NCI-H1417 (cell line): ENCODE measurements at regions not wholly inside any gene's neighbourhood (a gene's known extent, or its start where the extent isn't known, plus 50 kb on each side); places are given as distances from the start of the nearest gene placed in this dataset.

Experiments
- DNase-seq, 3 experiments: peaks; one replicate each; lab custom pipeline; 2025; lab: John Stamatoyannopoulos, UW

DNA sequence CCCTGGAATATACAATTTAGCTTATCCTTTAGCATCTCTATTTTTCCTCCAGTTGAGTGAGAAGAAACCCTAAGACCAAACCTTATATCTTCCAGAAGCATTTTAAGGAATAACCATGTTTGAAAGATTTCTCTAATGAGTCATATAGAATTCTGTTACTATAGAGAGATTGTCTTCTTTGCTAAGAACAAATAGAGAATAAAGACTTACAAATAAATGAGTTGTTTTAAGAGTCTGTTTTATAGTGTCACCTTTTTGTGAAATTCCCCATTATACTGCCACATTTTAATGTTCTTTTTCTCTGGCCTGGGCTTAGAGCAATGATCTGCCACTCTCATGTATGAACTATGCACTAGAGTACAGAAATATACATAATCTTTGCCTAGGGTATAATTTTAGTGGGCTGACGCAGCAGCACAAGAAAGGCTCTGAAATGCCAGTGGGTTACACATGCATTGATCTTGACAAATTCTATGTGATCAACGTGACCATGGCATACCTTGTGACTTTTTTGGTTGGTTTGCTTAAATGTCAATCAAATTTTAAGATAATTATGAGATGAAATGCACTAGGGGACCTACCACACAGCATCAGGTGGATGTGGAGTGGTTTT, 145.1 kb upstream of the MKLN1 start:
- DNase-seq: no peak

DNA sequence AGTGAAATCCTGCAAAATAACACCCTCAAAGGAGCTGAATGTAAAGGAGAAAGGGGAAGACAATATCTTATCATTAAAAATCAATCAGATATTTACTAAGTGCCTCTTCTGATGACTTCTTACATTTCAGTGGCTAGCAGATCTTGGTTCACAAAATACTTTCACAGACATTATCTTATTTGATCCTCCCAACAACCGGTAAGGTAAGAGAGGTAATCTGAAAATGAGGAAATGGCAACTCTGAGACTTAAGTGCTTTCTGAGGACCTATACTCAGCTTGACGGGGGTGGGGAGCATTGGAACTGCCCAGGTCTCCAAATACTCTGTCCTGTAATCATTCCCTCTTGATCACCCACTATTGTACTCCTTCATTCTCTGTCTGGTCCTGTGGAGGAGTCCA, 144.6 kb upstream of the MKLN1 start:
- DNase-seq: no peak

DNA sequence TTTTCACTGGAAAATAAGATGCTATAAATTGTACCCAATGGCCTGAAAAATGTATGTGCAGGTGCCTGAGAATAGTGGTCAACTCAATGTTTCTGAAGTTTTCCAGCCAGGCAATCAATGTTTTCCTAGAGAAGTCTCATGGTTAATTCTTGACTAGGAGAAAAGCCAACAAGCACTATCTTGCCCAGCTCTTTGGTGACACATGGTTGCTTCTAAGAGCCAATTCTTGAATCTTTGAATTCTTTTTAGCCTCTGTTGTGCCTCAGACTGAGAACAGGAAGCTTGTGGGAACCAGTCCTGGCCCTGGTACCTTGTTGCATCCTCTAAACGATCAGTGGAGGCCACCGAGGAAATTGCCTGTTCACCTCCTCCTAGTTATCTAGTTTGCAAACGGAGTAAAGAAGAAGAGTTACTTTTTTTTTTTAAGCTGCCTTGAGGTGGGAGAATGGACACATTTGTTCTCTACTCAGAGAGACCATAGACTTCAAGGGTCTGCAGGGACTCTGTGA, 144.0 kb upstream of the MKLN1 start:
- no peak for DNase-seq

DNA sequence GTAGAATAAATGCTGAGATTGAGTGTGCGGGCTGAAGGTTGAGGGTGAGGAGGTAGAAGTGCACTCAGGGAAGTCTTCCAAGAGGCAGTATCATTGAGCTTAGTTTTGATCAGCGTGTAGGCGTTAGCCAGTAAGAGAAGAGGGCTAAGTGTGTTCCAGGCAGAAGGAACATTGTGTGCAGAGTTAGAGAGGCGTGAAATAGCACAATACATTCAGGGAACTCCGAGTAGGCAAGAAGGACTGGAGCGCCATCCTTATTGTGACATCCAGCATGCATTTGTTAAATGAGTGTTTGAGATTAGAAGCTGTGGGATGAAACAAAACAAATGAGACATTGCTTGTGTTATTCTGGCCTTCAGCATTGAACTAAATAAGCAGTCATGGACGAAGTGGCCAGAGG, 140.9 kb upstream of the MKLN1 start:
- no peak for DNase-seq

DNA sequence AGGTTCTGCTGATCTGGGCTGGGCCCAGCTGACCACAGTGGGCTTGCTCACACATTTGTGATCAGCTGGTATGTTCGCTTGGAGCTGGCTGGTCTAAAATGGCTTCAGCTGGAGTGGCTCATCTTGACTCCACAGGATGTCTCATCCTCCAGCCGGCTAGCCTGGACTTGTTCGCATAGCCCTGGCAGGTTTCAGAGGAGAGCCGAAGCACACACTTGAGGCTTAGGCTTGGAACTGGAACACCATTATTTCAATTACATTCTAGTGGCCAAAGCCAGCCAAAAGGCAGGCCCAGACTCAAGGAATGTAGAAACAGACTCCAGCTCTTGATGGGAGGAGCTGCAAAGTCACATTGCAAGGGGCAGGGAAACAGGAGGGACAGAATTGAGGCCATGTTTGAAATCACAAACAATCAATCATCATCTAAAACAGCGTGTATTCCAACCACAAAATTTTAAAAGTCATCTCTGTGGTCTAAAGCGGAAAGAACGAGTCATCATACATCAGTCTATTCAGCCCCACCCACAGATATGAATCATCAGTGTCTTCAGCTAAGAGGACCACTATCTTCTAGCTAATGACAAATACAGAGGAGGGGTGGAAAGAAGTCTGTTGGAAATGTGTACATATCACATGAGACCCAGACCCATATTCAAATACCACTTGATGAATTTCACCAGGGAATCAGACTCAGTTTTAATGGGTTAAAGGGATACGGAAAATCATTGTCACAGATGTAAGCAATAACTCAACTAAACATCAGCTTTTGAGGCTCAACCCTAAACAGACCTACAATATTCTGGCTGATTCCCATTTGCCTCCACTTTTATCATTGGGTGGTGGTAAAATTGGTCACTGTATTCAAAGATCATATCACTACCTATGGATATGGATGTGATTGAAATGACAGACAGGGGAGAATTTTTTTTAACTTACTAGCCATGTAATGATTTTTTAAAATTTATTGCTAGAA, 139.0 kb upstream of the MKLN1 start:
- peak in 1 of 3 experiments; percentile 69 for DNase-seq

DNA sequence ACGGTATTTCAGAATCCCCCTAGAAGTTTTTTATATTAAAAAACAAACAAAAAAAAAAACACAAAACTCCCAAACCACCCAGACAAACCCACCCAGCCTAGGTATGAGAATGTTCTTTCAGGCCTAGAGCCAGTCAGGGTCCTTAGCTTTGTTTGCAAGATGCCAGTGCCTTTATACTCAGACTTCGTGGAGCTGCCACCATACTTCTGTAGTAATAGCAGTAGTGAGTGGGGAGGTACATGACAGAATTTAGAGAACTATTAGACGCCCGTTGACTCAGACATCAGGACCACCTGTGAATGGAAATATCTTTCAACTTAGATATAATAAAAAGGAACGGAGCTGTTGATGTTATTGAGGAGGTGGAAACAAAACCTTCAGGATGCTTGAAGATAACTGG, 138.2 kb upstream of the MKLN1 start:
- DNase-seq: no peak

DNA sequence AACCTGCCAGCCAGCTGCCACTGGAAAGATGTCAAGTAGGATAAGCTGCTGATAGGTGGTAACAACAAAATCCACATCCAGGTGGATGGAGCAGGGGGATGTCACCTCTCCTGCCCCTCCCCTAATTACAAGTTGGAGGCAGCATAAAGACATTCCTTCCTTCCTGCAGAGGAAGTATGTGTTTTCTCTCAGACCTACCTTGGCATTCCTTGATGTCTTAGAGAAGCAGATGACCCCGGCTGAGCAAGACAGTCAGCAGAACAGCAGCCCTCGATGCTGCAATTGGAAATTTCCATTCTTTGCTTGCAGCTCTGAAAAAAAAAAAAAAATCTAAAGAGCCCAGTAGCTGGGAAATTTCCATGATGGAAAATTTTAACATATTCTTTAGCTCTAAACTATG, 137.5 kb upstream of the MKLN1 start:
- no peak for DNase-seq

DNA sequence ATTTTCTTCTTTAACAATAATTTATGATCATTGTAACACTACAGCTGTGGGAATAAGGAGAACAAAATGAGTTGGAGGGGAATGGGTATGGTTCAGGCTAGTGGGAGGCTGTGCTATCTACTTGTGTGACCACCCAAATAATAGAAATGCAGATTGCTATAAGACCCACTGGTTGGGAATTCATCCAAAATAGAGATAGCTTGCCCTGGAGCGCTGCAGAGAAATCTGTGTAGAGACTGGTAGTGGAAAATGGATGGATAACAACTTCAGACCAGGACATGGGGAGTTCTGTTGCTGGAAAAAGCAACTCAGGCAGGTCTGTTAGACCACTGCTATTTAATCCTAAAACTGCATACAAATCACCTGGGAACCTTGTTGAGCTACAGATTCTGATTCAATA, 137.1 kb upstream of the MKLN1 start:
- DNase-seq: no peak

DNA sequence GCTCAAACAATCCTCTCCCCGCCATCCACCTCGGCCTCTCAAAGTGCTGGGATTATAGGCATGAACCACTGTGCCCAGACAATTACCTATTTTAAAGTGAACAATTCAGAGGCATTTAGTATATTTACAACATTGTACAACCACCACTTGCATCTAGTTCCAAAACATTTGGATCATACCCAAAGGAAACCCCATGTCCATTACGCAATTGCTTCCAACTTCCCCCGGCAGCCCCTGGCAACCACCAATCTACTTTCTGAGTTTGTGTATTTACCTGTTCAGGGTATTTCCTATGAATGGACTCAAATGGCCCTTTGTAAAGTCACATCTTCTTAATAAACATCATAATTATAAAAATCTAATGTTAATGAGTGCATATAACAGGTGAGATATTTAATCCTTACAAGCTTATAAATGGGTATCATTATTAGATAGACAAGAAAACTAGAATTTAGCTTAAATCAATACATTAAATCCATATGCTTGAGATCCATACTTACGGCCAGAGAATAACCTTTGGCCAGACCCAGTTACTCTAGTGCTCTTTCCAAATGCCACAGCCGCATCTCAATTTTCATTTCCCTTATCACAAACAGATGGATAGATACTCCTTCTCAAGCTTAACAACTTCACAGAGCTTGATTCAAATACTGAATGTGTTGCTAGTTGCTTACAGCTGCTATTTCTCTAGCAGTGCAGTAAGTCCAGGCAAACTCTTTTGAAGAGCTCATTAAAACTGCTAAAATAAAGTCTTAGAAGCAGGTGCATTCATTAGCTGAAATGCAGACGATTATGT, 133.4 kb upstream of the MKLN1 start:
- no peak for DNase-seq

DNA sequence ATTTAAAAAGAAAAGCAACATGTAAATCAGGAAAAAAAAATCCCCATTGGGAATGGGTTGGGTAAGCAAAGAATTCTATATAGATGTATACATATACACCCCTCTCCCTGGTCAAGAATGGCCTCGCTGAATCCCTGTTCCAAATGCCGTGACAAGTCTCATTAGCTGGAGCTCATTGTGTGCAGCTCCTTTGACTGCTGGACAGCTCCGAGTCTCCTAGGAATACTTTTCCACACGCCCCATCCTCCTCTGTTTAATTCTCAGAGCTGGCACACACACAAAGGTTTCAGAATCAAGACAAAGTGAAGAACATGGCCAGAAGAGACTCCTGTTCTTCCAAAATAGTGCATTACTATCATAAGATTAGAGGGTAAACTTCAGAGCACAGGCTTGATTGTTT, 130.9 kb upstream of the MKLN1 start:
- peak in 1 of 3 experiments; percentile 93 for DNase-seq

DNA sequence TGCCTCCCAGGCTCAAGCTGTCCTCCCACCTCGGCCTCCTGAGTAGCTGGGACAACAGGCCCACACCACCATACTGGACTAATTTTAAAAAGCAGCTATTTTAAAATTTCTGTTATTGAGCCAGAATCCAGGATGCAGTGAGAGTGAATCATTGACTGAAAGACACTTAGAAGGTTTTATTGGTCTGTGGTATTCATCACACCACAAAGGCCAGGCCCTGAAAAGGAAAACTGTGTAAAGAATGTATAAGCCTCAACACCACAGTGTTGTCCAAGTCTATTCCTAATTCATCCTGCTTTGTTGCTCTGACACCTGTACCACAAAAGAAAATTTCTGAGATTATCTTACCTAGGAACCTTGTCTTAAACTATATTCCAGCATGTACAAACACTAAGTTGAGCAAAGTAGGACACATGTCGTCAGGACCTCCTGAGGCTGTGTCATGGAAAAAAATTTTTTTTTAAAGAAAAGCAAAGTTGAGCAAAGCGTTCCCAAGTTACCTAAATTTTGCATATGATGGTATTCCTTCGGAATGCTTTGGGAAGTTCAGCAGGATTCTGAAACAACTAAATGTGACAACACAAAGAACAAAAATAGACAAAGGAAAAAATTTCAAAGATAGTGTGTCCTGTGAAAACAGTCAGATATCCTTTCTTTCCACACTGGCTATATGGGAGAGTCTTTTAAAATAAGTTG, 129.6 kb upstream of the MKLN1 start:
- DNase-seq: no peak

DNA sequence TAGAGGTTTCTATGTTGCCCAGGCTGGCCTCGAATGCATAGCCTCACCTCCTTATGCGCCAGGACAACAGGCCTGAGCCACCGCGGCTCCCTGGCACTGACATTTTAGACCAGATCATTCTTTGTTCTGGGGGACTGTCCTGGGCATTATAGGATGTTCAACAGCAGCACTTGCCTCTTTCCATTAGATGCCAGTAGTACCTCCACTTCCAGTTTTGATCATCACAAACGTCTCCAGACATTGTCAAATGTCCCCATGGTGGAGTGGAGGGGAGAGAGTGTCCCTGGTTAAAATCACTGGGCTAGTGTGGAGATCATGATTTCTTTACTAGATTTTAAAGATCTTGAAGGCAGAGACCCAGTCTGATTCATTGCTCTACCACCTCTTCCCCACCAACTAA, 125.2 kb upstream of the MKLN1 start:
- no peak for DNase-seq

DNA sequence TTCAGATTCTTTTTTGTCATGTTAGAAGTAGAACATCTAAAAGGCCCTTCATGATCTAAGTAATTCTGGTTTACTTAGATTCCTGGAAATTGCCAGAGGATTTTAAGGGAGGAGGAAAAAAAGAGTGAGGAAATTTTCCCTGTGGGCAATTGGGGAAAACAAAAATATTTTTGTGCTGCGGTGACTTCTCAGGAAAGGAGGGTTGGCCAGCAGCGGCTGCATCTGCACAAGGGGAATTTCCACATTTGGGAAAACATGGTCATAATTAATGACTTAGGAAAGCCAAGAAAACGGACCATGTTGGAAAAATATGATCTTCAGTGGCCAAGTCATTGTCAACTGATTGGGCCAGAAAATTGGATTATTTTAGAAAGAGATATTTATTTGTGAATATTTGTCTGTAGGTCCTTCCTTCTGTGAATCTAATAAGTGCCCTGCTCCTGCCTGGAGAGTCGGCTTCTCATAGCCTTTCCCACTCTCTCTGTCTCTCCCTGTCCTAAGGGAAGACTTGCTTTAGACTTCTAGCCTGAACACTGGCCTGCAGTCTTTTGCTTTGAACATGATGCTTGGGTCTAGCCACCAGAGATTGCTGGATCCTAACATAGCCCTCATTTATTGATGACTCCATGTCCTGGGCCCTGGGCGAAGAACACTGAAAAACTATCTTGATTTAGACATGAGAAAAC, 124.2 kb upstream of the MKLN1 start:
- DNase-seq: no peak

DNA sequence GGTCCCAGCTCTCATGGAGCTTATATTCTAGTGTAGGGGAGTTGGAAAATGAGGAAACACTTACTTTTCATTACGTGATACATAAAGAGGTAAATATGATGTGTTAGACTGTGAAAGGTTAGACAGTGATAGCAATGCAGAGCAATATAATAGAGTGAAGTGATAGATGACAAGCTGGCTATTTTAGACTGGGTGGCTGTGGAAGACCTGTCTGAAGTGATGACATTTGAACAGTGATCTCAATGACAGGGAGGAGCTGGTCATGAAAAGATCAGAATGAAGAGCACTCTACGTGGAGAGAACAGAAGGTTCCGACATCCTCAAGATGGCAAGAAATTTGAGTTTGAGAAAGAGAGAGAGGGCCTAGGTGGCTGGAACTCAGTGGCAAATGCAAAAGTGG, 118.9 kb upstream of the MKLN1 start:
- no peak for DNase-seq

DNA sequence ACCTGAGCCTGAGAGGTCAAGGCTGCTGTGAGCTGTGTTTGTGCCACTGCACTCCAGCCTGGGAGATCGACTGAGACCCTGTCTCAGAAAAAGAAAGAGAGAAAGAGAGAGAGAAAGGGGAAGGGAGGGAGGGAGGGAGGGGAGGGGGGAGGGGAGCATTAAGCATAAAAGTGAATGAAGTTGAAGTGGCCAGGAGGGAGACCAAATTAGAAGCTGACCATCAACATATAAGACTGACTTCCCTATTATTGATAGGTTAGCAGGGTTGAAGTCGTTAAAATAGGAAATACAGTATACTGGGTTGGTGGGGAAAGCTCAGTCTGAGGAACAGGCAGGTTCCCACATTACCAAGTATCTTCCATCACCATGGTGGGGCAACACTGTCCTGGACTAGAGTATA, 117.1 kb upstream of the MKLN1 start:
- DNase-seq: no peak

DNA sequence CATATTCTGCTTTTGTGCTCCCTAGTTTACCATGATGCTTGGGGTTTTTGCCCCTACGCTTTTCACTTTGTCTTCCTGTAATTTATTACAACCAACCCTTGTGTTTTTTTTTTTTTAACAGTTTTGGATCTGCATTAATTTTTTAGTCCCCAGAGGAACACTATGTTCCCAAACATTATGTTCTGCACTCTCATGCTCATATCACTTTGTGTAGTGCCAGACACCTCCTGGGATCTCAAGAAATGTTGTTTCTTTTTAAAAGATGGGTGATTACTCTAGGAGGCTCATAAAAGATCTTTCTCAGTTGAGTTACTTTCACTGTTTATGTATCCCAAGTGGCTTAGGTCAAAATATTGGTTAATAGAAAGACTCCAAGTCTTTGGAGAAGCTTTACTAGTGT, 116.2 kb upstream of the MKLN1 start:
- DNase-seq: no peak

DNA sequence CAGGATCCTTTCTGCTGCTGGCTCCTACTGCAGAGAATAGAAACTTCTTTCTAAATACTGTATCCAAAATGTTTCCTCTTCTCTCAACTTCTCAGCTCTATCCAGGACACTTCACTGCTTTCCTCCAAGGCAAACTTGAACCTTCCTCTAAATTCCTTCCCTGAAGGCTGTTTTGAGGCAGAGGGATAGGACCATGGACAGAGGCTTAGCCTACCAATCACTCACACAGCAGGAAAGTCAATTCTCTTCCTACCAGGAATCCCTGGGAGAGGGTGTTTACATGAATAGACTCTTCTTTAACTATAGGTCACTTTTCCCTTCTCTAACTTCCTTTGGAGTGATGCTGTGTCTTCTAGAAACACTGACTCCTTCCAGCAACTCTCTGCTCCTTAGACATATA, 115.6 kb upstream of the MKLN1 start:
- no peak for DNase-seq

DNA sequence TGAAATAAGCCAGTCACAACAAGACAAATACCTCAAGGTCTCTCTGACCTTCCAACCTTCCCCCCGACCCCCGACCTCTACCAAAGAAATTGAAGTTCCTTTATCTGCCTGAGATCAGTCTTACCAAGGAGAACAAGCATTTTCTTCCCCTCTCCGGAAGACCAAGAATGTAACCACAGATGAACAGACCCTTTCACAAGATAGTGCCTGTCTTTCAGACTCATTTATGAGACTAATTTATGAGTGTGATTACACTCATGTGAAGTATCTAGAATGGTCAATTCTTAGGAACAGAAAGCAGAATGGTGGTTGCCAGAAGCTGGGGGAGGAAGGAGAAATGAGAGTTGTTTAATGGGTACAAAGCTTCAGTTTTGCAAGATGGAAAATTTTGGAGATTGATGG, 108.9 kb upstream of the MKLN1 start:
- DNase-seq: no peak

DNA sequence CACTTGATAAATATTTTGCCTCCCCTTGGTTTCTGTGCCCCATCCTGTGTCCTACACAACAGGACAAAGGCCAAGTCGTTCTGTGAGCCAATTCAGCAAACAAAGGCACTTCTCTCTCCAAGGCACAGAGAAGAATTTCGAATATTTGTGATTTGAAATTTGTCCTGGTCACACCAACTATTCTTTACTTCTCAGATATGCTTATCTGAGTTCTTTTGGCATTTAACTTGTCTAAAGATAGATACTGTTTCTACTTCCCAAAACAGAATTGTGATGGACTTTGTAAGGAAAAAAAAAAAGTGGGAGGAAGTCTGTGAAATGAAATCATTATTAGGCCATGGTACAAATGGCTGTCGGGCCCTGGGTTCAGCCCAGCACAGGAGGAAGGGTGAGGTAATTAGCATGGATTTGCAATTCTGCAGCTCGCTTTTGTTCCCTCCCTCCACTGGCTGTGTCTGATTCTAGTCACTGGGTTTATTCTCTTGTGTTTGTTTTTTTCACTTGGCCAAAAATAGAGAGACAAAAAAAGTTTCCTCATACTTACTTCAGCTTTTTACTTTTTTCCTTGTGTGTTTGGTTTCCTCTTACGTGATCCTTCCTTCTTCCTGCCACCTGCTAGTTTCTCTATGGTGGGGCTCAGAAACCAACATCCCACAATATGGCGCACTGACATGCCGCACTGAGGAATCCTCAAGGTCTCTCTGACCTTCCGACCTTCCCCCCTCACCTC, 108.2 kb upstream of the MKLN1 start:
- no peak for DNase-seq

DNA sequence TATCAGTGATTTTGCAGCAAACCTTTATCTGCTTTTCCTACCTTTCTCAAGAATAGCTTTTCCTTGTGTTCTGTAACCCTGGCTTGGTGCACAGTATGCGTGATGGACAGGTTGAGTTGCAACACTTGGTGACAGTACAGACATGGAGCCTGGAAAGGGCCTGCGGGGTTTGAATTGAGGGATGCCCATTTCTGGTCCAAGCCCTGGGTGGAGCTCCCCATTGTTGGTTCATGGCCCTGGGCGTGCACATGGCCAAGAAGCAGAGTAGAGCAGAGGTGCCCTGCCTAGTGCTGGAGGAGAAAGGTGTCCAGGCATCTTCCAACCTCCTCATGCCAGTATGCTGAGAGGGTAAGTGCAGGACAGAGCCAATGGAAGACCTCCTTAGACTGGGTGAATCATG, 106.6 kb upstream of the MKLN1 start:
- DNase-seq: no peak

DNA sequence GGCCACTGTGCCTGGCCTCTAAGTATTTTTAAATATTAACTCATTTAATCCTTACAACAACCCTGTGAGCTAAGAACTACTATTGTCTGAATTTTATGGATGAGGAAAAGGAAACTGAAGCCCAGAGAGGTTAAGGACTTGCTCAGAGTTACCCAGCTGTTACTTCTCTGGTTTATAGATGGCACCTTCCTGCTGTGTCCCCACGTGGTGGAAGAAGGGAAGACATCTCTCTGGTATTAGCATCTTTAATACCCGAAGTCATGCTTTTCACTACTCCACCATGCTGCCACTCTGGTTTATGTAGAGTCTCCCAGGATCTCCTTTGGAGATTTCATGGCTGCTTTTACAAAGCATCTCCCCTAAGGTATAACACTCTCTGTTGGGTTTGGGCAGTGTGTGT, 105.5 kb upstream of the MKLN1 start:
- no peak for DNase-seq
